ENCODE measurements at regions not wholly inside any gene's neighbourhood (a gene's known extent, or its start where the extent isn't known, plus 50 kb on each side); places are given as distances from the start of the nearest gene placed in this dataset.
"Not testable (repeated sequence)": the region's sequence is repeated elsewhere in the genome, so short reads cannot be mapped to it uniquely, and the experiment has no call there.

DNA sequence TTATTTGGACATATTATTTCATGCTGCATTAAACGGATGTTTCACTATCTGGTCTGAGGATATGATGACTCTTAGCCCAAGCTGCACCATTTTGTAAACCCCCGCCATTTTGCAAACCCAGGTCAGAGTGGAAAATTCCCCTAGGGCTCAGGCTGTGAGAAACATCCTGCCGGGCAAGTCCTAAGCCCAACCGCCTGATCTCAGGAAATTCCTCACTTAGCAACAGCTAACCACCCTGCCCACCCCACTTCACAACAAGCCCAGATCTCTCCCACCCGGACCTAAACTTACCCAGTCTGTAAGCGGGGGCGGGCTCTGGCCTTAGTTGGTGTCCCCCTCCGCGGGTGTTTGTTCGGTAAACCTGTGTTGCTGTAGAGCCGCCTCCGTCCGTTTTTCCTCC lies 2747.1 kb downstream of the PCDH7 start:
- no peak for DNase-seq (ENCODE audit: extremely low read depth, low read depth)

DNA sequence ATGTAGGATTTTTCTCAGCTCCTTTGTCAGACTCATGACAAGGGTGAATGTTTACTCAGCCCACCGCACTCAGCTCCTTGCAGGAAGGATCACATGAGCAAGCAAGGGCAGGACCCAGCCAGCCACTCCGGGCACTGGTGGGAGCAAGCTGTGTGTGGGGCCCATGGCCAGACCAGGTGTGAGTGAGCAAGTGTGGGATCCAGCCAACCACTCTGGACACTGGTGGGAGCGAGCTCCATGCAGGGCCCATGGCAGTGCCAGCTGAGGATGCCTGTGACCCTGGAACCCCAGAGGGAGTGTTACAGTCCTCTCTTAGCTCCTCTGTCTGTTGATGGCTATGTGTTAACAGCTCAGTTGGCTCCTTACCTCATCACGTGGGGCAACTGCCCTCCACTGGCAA lies 2750.6 kb downstream of the PCDH7 start:
- TF ChIP-seq, protein P1, sequence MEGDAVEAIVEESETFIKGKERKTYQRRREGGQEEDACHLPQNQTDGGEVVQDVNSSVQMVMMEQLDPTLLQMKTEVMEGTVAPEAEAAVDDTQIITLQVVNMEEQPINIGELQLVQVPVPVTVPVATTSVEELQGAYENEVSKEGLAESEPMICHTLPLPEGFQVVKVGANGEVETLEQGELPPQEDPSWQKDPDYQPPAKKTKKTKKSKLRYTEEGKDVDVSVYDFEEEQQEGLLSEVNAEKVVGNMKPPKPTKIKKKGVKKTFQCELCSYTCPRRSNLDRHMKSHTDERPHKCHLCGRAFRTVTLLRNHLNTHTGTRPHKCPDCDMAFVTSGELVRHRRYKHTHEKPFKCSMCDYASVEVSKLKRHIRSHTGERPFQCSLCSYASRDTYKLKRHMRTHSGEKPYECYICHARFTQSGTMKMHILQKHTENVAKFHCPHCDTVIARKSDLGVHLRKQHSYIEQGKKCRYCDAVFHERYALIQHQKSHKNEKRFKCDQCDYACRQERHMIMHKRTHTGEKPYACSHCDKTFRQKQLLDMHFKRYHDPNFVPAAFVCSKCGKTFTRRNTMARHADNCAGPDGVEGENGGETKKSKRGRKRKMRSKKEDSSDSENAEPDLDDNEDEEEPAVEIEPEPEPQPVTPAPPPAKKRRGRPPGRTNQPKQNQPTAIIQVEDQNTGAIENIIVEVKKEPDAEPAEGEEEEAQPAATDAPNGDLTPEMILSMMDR (IDR thresholded peaks at IDR 0.05; ENCODE audit: low read depth, low read length), result no peak

More for the DNA sequence above, 2747.1 kb downstream of the PCDH7 start:
- TF ChIP-seq, protein P1 (IDR thresholded peaks at IDR 0.05; ENCODE audit: low read depth, low read length), result no peak

DNA sequence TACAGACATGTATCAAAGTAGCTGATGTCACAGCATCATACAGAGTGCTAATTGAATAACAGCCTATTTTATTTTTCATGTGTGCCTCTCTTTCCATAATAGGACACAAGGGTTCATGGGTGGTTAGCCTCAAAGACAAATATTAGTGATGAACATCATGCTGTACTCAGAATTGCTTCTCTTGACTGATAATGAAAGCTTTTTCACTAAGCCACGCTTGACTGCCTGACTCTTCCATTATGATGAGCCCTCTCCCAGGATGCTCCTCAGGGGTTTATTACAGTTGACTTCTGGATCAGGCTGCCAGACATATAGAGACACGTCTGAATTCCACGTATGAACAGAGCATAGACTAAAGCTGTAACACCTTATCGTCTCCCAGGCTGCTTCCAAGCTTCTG lies 2757.5 kb downstream of the PCDH7 start:
- DNase-seq (ENCODE audit: extremely low read depth, low read depth), result no peak
- TF ChIP-seq, protein P1 (IDR thresholded peaks at IDR 0.05; ENCODE audit: low read depth, low read length), result no peak

More for the DNA sequence above, 2750.6 kb downstream of the PCDH7 start:
- DNase-seq (ENCODE audit: extremely low read depth, low read depth), result no peak

DNA sequence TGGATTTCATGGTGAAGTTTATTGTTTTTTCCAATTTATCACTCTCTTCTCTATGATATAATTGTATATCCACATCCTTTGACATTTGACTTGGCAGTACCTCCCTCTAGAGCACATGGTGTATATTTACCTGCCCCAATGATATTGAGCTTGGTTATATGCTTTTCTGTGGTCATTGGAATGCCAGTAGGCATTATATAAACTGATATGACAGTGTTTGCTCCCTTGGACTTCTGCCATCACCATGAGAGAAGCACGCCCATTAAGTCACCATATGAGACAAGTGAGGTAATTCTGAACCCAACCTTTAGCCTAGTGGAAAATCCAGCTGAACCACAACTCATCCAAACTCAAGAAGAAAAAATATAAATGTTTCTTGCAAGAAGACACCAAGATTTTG lies 2761.5 kb downstream of the ARAP2 start:
- TF ChIP-seq, protein P1 (IDR thresholded peaks at IDR 0.05; ENCODE audit: low read depth, low read length), result no peak
- no peak for DNase-seq (ENCODE audit: extremely low read depth, low read depth)

DNA sequence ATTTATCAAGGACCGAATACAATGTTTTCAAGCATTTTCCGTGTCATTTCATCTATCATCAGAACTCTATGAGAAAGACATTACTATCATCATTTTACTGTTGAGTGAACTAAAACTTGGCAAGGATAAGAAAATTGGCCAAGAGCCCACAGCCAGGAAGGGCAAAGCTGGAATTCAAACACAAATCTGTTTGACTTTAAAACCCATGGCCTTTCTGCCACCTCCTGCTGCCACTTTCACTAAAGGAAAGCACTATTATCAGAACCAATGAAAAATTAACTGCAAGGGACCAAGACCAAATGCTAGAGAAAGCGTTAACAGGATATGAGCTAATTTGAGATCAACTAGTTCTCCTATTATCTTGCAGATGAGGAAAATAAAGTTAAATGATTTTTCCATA lies 2759.2 kb downstream of the ARAP2 start:
- TF ChIP-seq, protein P1 (IDR thresholded peaks at IDR 0.05; ENCODE audit: low read depth, low read length), result no peak
- no peak for DNase-seq (ENCODE audit: extremely low read depth, low read depth)

DNA sequence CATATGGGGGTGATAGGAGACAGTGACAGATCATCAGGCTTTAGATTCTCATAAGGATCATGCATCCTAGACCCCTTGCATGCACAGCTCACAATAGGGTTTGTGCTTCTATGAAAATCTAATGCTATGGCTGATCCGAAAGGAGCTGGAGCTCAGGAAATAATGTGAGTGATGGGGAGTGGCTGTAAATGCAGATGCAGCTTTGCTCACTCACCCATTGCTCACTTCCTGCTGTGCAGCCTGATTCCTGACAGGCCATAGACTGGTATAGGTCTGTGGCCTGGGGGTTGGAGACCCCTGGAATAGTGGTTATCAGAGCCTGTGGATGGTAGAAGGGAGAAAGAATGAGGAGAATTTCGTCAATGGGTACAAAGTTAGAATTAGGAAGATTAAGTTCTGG lies 2751.1 kb downstream of the ARAP2 start:
- DNase-seq (ENCODE audit: extremely low read depth, low read depth), result no peak
- TF ChIP-seq, protein P1 (IDR thresholded peaks at IDR 0.05; ENCODE audit: low read depth, low read length), result no peak

DNA sequence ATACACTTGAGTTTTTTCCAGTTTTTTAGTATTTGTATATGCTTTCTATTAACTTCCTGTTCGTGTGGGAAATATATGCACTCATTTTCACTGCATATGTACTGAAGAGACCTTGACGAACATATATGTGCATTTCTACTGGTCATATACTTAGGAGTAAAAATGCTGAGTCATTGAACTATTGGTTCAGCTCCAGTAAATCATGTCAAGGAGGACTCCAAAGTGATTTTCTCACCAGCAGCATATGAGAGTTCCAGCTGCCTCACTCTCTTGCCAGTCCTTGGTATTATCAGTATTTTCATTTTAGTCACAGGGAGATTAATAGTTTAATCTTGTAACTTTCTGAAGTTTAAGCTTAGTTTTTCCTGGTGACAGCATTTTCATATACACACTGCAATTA lies 2750.2 kb downstream of the ARAP2 start:
- no peak for DNase-seq (ENCODE audit: extremely low read depth, low read depth)
- TF ChIP-seq, protein P1 (IDR thresholded peaks at IDR 0.05; ENCODE audit: low read depth, low read length), result no peak

DNA sequence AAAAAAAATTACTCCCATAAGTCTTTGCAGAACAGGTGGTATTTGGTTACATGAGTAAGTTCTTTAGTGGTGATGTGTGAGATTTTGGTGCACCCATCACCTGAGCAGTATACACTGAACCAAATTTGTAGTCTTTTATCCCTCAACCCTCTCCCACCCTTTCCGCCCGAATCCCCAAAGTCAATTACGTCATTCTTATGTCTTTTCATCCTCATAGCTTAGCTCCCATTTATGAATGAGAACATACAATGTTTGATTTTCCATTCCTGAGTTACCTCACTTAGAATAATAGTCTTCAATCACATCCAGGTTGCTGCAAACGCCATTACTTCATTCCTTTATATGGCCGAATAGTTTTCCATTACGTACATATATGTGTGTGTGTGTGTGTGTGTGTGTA lies 2742.7 kb downstream of the ARAP2 start:
- DNase-seq (ENCODE audit: extremely low read depth, low read depth), result not testable (repeated sequence)
